Upper lobe of right lung (tissue), 1 donor: ENCODE measurements at regions not wholly inside any gene's neighbourhood (a gene's known extent, or its start where the extent isn't known, plus 50 kb on each side); places are given as distances from the start of the nearest gene placed in this dataset.

ENCODE experiments used
- ATAC-seq: fragments of 200-7000 bp; cut with Tn5 transposase; one replicate; pipeline ENCODE4 v1.9.1; 2020; ENCODE audit warnings: mild to moderate bottlenecking, moderate library complexity
- DNase-seq: peaks from one replicate; pipeline ENCODE4 v3.0.0-alpha.2; 2020
- H3K27ac ChIP-seq: fragments of 200-600 bp; one replicate; pipeline ENCODE4 v1.8.0; 2022
- H3K27me3 ChIP-seq: fragments of 200-600 bp; one replicate; pipeline ENCODE4 v1.8.0; 2022; ENCODE audit warnings: mild to moderate bottlenecking
- H3K36me3 ChIP-seq: fragments of 200-600 bp; one replicate; pipeline ENCODE4 v1.8.0; 2022
- H3K4me1 ChIP-seq: fragments of 200-600 bp; one replicate; pipeline ENCODE4 v1.8.0; 2022
- H3K4me3 ChIP-seq: fragments of 200-600 bp; one replicate; pipeline ENCODE4 v1.8.0; 2022; ENCODE audit warnings: mild to moderate bottlenecking
- H3K9me3 ChIP-seq: fragments of 200-600 bp; one replicate; pipeline ENCODE4 v1.8.0; 2022
- CTCF ChIP-seq: fragments of 200-600 bp; IDR thresholded peaks from one replicate; pipeline ENCODE4 v1.8.0; 2022; ENCODE audit warnings: antibody characterized with exemption
- intact Hi-C: fragments of 100-400 bp; cut with DNase I; formaldehyde crosslinking; loops from one replicate; pipeline ENCODE4 v1.11.0; 2022
- donor health status: DM: no; HTN: yes; CAD: no; lungs with severe emphysema.

DNA sequence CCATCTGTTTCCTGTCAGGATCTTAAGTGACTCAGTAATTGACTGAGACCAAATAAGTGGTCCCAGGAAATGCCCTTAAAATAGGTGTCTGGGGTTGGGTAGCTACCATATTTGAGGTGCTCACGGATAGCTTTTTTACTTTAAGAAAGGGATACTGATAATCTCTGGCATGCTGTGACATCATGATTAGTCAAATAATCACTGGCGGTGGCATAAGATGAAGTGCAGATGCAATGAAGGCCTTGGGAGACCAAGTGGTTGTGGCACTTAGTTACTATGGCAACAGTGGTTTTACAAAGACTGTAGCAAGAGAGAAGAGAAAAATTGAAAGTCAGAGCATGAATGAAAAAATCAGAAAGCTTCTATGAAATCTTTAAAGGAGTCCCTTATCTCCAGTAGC is 114.5 kb upstream of the SLIT2 start:
- intact Hi-C loops = no loop called here
- H3K9me3 ChIP-seq = no peaks in the 10 kb centered on the region
- no peak for TF ChIP-seq CTCF
- DNase-seq (no peak), ATAC-seq (no peak)
- no peak overlapping the region for H3K27ac ChIP-seq
- H3K36me3 ChIP-seq = no peaks in the 10 kb centered on the region
- H3K4me1 ChIP-seq = no peaks in the 10 kb centered on the region
- no peak overlapping the region for H3K4me3 ChIP-seq
- no peaks in the 10 kb centered on the region for H3K27me3 ChIP-seq

DNA sequence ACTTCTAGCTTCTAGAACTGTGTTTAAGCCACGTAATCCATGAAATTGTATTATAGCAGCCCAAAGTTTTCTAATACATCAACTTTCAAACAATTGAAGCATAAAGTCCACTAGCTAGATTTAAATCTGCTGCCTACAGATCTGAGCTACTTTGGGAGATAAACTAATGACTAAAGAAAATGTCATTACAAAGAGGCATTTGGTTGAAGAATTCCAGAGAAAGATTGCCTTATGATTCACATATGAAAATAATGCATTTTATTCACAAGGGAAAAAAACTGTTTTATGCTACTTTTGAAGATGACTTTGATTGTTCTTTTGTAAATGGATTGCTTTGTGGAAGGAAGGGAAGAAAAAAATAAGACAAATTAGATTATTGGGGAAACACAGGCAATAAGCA is 124.1 kb upstream of the SLIT2 start:
- ATAC-seq (no peak), DNase-seq (no peak)
- intact Hi-C loops = no loop called here
- Histone ChIP-seq H3K9me3 (no peaks in the 10 kb centered on the region), H3K27me3 (no peaks in the 10 kb centered on the region), H3K27ac (no peak overlapping the region), H3K4me3 (no peak overlapping the region), H3K4me1 (no peaks in the 10 kb centered on the region), H3K36me3 (no peaks in the 10 kb centered on the region)
- no peak for TF ChIP-seq CTCF

GRCh38 chr4:20126906-20127305 is 124.8 kb upstream of the SLIT2 start:
- no peak overlapping the region for H3K27ac ChIP-seq
- no peaks in the 10 kb centered on the region for H3K9me3 ChIP-seq
- no peak for DNase-seq
- no peak for ATAC-seq
- H3K36me3 ChIP-seq = no peaks in the 10 kb centered on the region
- no peaks in the 10 kb centered on the region for H3K27me3 ChIP-seq
- no peaks in the 10 kb centered on the region for H3K4me1 ChIP-seq
- no peak overlapping the region for H3K4me3 ChIP-seq
- intact Hi-C loops = no loop called here
- TF ChIP-seq CTCF = no peak

DNA sequence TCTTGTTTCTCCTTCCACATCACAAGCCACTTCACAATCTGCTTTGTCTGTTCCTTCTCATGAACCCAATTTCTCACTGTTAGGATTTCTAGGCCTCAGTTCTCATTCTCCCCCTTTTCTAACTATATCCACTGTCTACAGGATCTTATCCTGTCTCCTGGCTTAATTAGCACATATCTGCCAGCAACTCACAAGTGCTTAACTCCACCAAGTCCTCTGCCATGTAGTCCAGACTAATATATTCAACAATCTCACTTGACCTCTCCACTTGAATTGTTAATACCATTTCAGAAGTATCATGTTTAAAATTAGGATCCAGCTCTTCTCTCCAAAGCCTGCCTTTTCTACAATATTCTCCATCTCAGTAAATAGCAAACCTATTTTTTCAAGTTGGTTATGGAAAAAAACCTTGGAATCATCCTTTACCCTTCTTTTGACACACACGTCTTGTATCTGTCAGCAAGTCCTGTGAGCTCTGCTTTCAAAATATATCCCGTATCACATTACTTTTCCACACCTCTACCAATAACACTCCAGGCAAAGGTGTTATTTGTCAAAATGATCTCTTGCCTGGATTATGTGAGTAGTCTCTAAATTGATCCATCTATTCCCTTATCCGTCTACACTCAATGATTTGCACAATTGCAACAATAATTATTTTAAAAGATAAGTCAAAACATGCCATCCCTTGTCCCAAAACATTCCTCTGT is 127.2 kb upstream of the SLIT2 start:
- no peak overlapping the region for H3K27ac ChIP-seq
- H3K4me3 ChIP-seq = no peak overlapping the region
- no peaks in the 10 kb centered on the region for H3K36me3 ChIP-seq
- intact Hi-C loops = no loop called here
- H3K27me3 ChIP-seq = no peaks in the 10 kb centered on the region
- H3K4me1 ChIP-seq = no peaks in the 10 kb centered on the region
- TF ChIP-seq CTCF = no peak
- DNase-seq (no peak), ATAC-seq (no peak)
- H3K9me3 ChIP-seq = no peaks in the 10 kb centered on the region

DNA sequence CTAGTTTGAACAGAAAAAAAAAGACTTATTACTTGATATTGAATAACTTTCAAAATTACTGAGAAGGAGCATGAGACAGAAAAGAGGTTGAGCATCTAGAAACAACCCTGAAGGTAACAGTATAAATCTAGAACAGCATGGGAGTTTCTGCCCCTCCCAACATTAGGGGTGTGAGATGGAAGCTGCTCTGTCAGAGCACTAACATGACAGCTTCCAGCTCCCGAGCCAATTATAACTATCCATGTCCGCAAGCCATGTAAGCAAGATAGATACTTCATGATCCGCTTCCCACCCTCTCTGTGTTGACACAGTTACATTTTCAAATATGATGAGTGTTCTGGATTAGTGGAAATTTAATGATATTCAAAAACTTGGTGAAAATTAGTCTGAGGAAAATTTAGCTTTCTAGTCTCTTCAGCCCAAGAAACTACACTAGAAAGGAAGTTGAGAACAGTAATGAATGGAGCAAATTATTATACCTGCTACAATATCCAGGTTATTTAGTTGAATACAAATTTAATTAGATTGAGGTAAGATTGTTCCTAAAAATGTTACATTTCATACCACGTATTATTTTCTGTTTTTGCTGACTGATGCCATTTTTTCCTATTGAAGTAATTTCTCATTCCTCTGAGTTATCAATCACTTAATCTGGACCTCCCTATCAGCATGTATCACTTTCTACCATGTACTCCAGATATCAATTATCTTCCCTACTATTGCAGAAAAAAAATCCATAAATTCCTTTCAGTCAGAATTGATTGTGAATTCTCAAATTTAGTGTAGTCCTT is 129.3 kb upstream of the SLIT2 start:
- DNase-seq = no peak

More for the DNA sequence above, 129.3 kb upstream of the SLIT2 start:
- TF ChIP-seq CTCF = no peak
- Histone ChIP-seq H3K27ac (no peak overlapping the region), H3K36me3 (no peaks in the 10 kb centered on the region), H3K9me3 (no peaks in the 10 kb centered on the region), H3K27me3 (no peaks in the 10 kb centered on the region), H3K4me3 (no peak overlapping the region), H3K4me1 (no peaks in the 10 kb centered on the region)
- intact Hi-C loops = no loop called here
- ATAC-seq = no peak
